Activated gamma-delta T cell treated with anti-CD3 and anti-CD28 coated beads, Interleukin-2, amount 50 U/mL, for 16 hours (primary cell): ENCODE measurements at regions not wholly inside any gene's neighbourhood (a gene's known extent, or its start where the extent isn't known, plus 50 kb on each side); places are given as distances from the start of the nearest gene placed in this dataset.
"Not testable (repeated sequence)": the region's sequence is repeated elsewhere in the genome, so short reads cannot be mapped to it uniquely, and the experiment has no call there.

ENCODE experiments used
- DNase-seq: peaks from one replicate; pipeline ENCODE4 v3.0.0-alpha.2; 2020; ENCODE audit warnings: low read depth

GRCh38 chr6:163739408-163739725 lies 324.8 kb downstream of the QKI start:
- no peak for DNase-seq

GRCh38 chr6:163738725-163739407 lies 324.3 kb downstream of the QKI start:
- no peak for DNase-seq

GRCh38 chr6:163738304-163738703 lies 323.8 kb downstream of the QKI start:
- no peak for DNase-seq

- no peak for DNase-seq
These were observed 320.6 kb downstream of the QKI start for GRCh38 chr6:163735076-163735475.

GRCh38 chr6:163733061-163733460 lies 318.5 kb downstream of the QKI start:
- DNase-seq = no peak

GRCh38 chr6:163732479-163732878 lies 318.0 kb downstream of the QKI start:
- no peak for DNase-seq

GRCh38 chr6:163732014-163732351 lies 317.5 kb downstream of the QKI start:
- DNase-seq = not testable (repeated sequence)

- DNase-seq = no peak
These were observed 316.9 kb downstream of the QKI start for GRCh38 chr6:163731215-163732013.

- DNase-seq = no peak
These were observed 316.0 kb downstream of the QKI start for GRCh38 chr6:163730246-163731210.

- DNase-seq = no peak
These were observed 314.8 kb downstream of the QKI start for GRCh38 chr6:163729127-163729872.

- DNase-seq = no peak
These were observed 314.1 kb downstream of the QKI start for GRCh38 chr6:163728442-163729126.

- DNase-seq = no peak
These were observed 311.6 kb downstream of the QKI start for GRCh38 chr6:163726037-163726695.

- DNase-seq = no peak
These were observed 310.8 kb downstream of the QKI start for GRCh38 chr6:163725008-163725941.

- DNase-seq = no peak
These were observed 309.7 kb downstream of the QKI start for GRCh38 chr6:163724196-163724595.

- DNase-seq = no peak
These were observed 309.2 kb downstream of the QKI start for GRCh38 chr6:163723759-163724158.

GRCh38 chr6:163721922-163722692 lies 307.6 kb downstream of the QKI start:
- no peak for DNase-seq

- DNase-seq = no peak
These were observed 306.9 kb downstream of the QKI start for GRCh38 chr6:163721435-163721834.

- DNase-seq = no peak
These were observed 306.1 kb downstream of the QKI start for GRCh38 chr6:163720460-163721235.
